Smooth muscle cell (in vitro differentiated cells): ENCODE measurements at regions not wholly inside any gene's neighbourhood (a gene's known extent, or its start where the extent isn't known, plus 50 kb on each side); places are given as distances from the start of the nearest gene placed in this dataset.
"Not testable (repeated sequence)": the region's sequence is repeated elsewhere in the genome, so short reads cannot be mapped to it uniquely, and the experiment has no call there.

Source experiments
- DNase-seq: peaks from one replicate; lab custom pipeline; 2025; ENCODE audit not compliant: unreplicated experiment; lab: John Stamatoyannopoulos, UW
- H2AFZ ChIP-seq: fragments of 200-600 bp; sonication (generic); 2 replicates; pipeline ENCODE4 v1.6.0; 2016; ENCODE audit warnings: antibody characterized with exemption, low read depth, mild to moderate bottlenecking
- H3F3A ChIP-seq: fragments of 200-600 bp; sonication (generic); 2 replicates; pipeline ENCODE4 v1.6.0; 2017; ENCODE audit warnings: antibody characterized with exemption, low read depth
- H3K27ac ChIP-seq: fragments of 200-600 bp; sonication (generic); 2 replicates; pipeline ENCODE4 v1.5.1; 2016; ENCODE audit warnings: low read depth, mild to moderate bottlenecking
- H3K27me3 ChIP-seq: fragments of 200-600 bp; sonication (generic); 2 replicates; pipeline ENCODE4 v1.6.1; 2016; ENCODE audit warnings: low read depth, mild to moderate bottlenecking
- H3K36me3 ChIP-seq: fragments of 200-600 bp; sonication (generic); 2 replicates; pipeline ENCODE4 v1.5.1; 2016; ENCODE audit warnings: low read depth
- H3K4me1 ChIP-seq: fragments of 200-600 bp; sonication (generic); 2 replicates; pipeline ENCODE4 v1.5.1; 2016; ENCODE audit warnings: low read depth
- H3K4me2 ChIP-seq: fragments of 200-600 bp; sonication (generic); 2 replicates; pipeline ENCODE4 v1.6.0; 2016; ENCODE audit warnings: mild to moderate bottlenecking
- H3K4me3 ChIP-seq: fragments of 200-600 bp; sonication (generic); 2 replicates; pipeline ENCODE4 v1.5.1; 2016; ENCODE audit warnings: mild to moderate bottlenecking
- H3K79me2 ChIP-seq: fragments of 200-600 bp; sonication (generic); 2 replicates; pipeline ENCODE4 v1.6.0; 2016; ENCODE audit warnings: low read depth, mild to moderate bottlenecking
- H3K9ac ChIP-seq: fragments of 200-600 bp; sonication (generic); 2 replicates; pipeline ENCODE4 v1.6.0; 2016; ENCODE audit warnings: low read depth
- H3K9me3 ChIP-seq: fragments of 200-600 bp; sonication (generic); replicated peaks from 2 replicates; pipeline ENCODE4 v1.5.1; 2016; ENCODE audit warnings: low read depth
- H4K20me1 ChIP-seq: fragments of 200-600 bp; sonication (generic); 2 replicates; pipeline ENCODE4 v1.6.0; 2016; ENCODE audit warnings: low read depth
- CTCF ChIP-seq: fragments of 200-600 bp; sonication (generic); IDR thresholded peaks from 2 replicates; pipeline ENCODE4 v1.5.1; 2017; ENCODE audit warnings: borderline replicate concordance, mild to moderate bottlenecking, antibody characterized with exemption; ENCODE audit not compliant: insufficient read depth, poor library complexity, severe bottlenecking
- WGBS: methylation state at CpG from one replicate; pipeline ENCODE4 v1.1.7; 2016; ENCODE audit warnings: low lambda C conversion rate; 5-methylcytosine and 5-hydroxymethylcytosine counted together

DNA sequence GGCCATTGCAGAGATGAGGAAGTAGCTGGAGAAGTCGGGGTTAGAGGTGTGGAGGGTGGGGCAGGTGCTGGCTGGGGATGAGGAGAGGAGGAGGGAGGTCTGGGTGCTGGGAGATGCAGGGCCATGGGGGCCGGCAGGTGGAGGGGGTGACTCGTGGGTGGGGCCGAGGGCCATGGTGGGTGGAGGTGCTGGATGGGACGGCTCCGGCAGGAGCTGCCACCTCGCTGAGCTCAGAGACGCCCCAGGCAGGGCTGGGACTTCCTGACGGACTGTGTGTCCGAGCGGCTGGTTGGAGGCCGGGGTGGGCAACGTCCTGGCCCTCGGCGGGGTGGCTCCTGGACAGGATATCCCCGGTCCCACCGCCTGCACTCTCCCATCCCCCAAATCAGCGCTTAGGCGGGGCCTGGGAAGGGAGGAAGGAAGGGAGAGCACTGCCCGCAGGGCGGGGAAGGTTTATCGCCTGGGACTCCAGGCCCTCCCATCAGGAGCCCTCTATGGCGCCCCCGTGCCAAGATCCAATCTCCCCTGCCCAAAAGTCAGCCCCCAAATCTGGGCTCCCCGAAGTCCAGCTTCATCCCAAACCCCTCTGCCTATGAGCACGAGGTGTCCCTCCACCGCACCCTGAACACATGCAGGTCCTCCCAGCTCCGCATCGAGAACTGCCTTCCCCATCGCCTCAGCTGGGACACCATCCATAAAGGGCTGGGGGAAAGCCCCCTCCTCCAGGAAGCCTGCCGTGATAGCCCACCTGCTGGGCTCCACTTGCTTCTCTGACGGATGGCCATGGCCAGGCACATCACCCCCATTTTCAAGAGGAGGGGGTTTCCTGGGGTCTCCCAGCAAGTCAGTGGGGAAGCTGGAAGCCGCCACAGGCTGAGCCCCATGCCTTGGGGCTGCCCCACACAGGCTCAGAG is 58.3 kb upstream of the NOTCH1 start:
- Histone ChIP-seq H3K4me2 (no peak overlapping the region), H2AFZ (no peak overlapping the region), H3K79me2 (no peaks in the 10 kb centered on the region), H3K27ac (no peak overlapping the region), H3K9me3 (no peaks in the 10 kb centered on the region), H3K36me3 (no peaks in the 10 kb centered on the region), H3K27me3 (no peaks in the 10 kb centered on the region), H4K20me1 (no peaks in the 10 kb centered on the region), H3F3A (no peaks in the 10 kb centered on the region), H3K4me3 (no peak overlapping the region), H3K4me1 (no peaks in the 10 kb centered on the region), H3K9ac (no peak overlapping the region)
- WGBS: 83% methylated on average over 18 of the region's 33 CpGs
- no peak for DNase-seq
- TF ChIP-seq CTCF: no peak

GRCh38 chr9:136603216-136603615 is 57.4 kb upstream of the NOTCH1 start:
- H3K27ac ChIP-seq: no peak overlapping the region
- no peak overlapping the region for H3K4me3 ChIP-seq
- TF ChIP-seq CTCF: no peak
- H3K4me1 ChIP-seq: no peaks in the 10 kb centered on the region
- no peak overlapping the region for H3K4me2 ChIP-seq
- WGBS: 91% methylated on average over 12 of the region's 12 CpGs
- no peaks in the 10 kb centered on the region for H3K9me3 ChIP-seq
- no peaks in the 10 kb centered on the region for H4K20me1 ChIP-seq
- no peak for DNase-seq
- H3K36me3 ChIP-seq: no peaks in the 10 kb centered on the region
- H3F3A ChIP-seq: no peaks in the 10 kb centered on the region
- H3K79me2 ChIP-seq: no peaks in the 10 kb centered on the region
- H3K27me3 ChIP-seq: no peaks in the 10 kb centered on the region
- H2AFZ ChIP-seq: no peak overlapping the region
- H3K9ac ChIP-seq: no peak overlapping the region

GRCh38 chr9:136602193-136602885 is 56.5 kb upstream of the NOTCH1 start:
- WGBS: 78% methylated on average over 24 of the region's 28 CpGs
- Histone ChIP-seq H3F3A (no peaks in the 10 kb centered on the region), H3K9ac (no peak overlapping the region), H3K4me1 (no peaks in the 10 kb centered on the region), H3K4me3 (no peak overlapping the region), H3K79me2 (no peaks in the 10 kb centered on the region), H3K4me2 (no peak overlapping the region), H2AFZ (no peak overlapping the region), H3K27ac (no peak overlapping the region), H3K36me3 (no peaks in the 10 kb centered on the region), H3K27me3 (no peaks in the 10 kb centered on the region), H3K9me3 (no peaks in the 10 kb centered on the region), H4K20me1 (no peaks in the 10 kb centered on the region)
- TF ChIP-seq CTCF: no peak
- no peak for DNase-seq

- not testable (repeated sequence) for H3K9ac ChIP-seq, H3K79me2 ChIP-seq, H3K4me2 ChIP-seq, H3K9me3 ChIP-seq, H4K20me1 ChIP-seq, H2AFZ ChIP-seq, H3K4me3 ChIP-seq, H3K27me3 ChIP-seq, H3F3A ChIP-seq, H3K36me3 ChIP-seq, DNase-seq, H3K27ac ChIP-seq, H3K4me1 ChIP-seq
- 99% methylated on average over 10 of the region's 31 CpGs for WGBS
These were observed 55.6 kb upstream of the NOTCH1 start for GRCh38 chr9:136601250-136601973.
